ENCODE measurements at regions not wholly inside any gene's neighbourhood (a gene's known extent, or its start where the extent isn't known, plus 50 kb on each side); places are given as distances from the start of the nearest gene placed in this dataset.

DNA sequence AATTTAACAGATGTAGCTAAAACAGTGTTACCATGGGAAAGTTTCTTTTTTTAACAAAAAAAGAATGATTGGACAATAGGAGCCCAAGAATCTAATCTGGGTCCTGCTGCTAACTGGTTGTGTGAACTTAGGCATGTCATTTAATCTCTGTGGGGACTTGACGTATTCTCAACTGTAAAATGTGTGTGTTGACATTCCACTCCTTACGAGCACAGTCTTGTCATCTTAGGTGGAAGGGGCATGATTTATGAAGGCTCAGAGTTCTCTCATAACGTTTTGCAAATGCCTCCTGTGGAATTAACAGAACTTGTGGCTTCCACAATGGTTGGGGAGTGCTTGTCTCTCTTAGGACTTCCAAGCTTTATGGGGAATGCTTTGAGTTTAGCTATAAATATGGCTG is 125.9 kb upstream of the SATB2 start:
- Mint-ChIP-seq H3K4me1 (peaks cover 28 to 36% of the 10 kb centered on the region in 2 experiments), H3K27me3 (ENCODE audit: low read depth) (no peaks in the 10 kb centered on the region), H3K27ac (no peak overlapping the region), H3K9me3 (no peaks in the 10 kb centered on the region), H3K36me3 (ENCODE audit: insufficient read depth in 1 of 3, low read depth in 3 of 3) (no peaks in the 10 kb centered on the region), H3K4me3 (no peak overlapping the region)
- peaks cover 9% of the 10 kb centered on the region for H3K4me1 ChIP-seq (ENCODE audit: insufficient read depth, low read length)
- WGBS (ENCODE audit: extremely low coverage, insufficient read length, low lambda C conversion rate) = no CpG with 5 or more reads among the region's 3 CpGs
- no peak overlapping the region for H3K56ac ChIP-seq (ENCODE audit: insufficient read length, low read depth, low read length)
- no peak overlapping the region for H2BK12ac ChIP-seq (ENCODE audit: insufficient read length, low read depth, low read length)
- no peaks in the 10 kb centered on the region for H3K79me1 ChIP-seq (ENCODE audit: insufficient read depth, low read depth, low read length, poor library complexity, severe bottlenecking)
- no peaks in the 10 kb centered on the region for H4K20me1 ChIP-seq (ENCODE audit: control insufficient read depth, insufficient read depth, insufficient read length)
- H3K79me2 ChIP-seq (ENCODE audit: insufficient read depth, low read length) = no peaks in the 10 kb centered on the region
- H2AFZ ChIP-seq (ENCODE audit: low read length) = no peak overlapping the region
- no peak overlapping the region for H3K23ac ChIP-seq (ENCODE audit: insufficient read length, low read depth, low read length)
- H2BK20ac ChIP-seq (ENCODE audit: low read depth, low read length, poor library complexity, severe bottlenecking) = no peak overlapping the region
- DNase-seq = no peak
- H4K5ac ChIP-seq (ENCODE audit: insufficient read length, low read depth, low read length) = no peak overlapping the region
- H3K9me3 ChIP-seq (ENCODE audit: control insufficient read depth, low read depth, low read length) = no peaks in the 10 kb centered on the region
- no peak overlapping the region for H3K4me2 ChIP-seq (ENCODE audit: insufficient read depth, insufficient read length, low read length)
- no peak overlapping the region for H2BK5ac ChIP-seq (ENCODE audit: insufficient read length, low read length)
- H2BK120ac ChIP-seq (ENCODE audit: low read depth, low read length, poor library complexity, severe bottlenecking) = no peak overlapping the region
- no peak overlapping the region for H4K8ac ChIP-seq (replicated peaks; ENCODE audit: insufficient read length, low read depth, low read length)
- TF ChIP-seq, protein P1, sequence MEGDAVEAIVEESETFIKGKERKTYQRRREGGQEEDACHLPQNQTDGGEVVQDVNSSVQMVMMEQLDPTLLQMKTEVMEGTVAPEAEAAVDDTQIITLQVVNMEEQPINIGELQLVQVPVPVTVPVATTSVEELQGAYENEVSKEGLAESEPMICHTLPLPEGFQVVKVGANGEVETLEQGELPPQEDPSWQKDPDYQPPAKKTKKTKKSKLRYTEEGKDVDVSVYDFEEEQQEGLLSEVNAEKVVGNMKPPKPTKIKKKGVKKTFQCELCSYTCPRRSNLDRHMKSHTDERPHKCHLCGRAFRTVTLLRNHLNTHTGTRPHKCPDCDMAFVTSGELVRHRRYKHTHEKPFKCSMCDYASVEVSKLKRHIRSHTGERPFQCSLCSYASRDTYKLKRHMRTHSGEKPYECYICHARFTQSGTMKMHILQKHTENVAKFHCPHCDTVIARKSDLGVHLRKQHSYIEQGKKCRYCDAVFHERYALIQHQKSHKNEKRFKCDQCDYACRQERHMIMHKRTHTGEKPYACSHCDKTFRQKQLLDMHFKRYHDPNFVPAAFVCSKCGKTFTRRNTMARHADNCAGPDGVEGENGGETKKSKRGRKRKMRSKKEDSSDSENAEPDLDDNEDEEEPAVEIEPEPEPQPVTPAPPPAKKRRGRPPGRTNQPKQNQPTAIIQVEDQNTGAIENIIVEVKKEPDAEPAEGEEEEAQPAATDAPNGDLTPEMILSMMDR (conservative IDR thresholded peaks at IDR 0.05) = no peak
- H2BK15ac ChIP-seq (ENCODE audit: low read depth, low read length) = no peak overlapping the region
- no peak overlapping the region for H3K14ac ChIP-seq (ENCODE audit: insufficient read depth, low read length)
- H3K27ac ChIP-seq (ENCODE audit: insufficient read length, low read depth, low read length) = no peak overlapping the region
- H4K91ac ChIP-seq (ENCODE audit: insufficient read length, low read depth, low read length) = no peak overlapping the region
- no peak overlapping the region for H2AK5ac ChIP-seq (ENCODE audit: insufficient read length, low read length)
- H3K27me3 ChIP-seq (ENCODE audit: insufficient read depth, low read length) = no peaks in the 10 kb centered on the region
- peaks cover 3% of the 10 kb centered on the region for H3K23me2 ChIP-seq (ENCODE audit: insufficient read length, low read depth, low read length, poor library complexity, severe bottlenecking)
- H3K9ac ChIP-seq (ENCODE audit: extremely low read depth, insufficient read length, low read length) = no peak overlapping the region
- H3K4ac ChIP-seq (ENCODE audit: low read depth, low read length) = no peak overlapping the region
- H3T11ph ChIP-seq (ENCODE audit: low read length) = no peak overlapping the region
- no peak overlapping the region for H3K18ac ChIP-seq (ENCODE audit: insufficient read length, low read depth, low read length)

All from H9 (cell line).